GM18909 (cell line): ENCODE measurements at regions not wholly inside any gene's neighbourhood (a gene's known extent, or its start where the extent isn't known, plus 50 kb on each side); places are given as distances from the start of the nearest gene placed in this dataset.

Experiments
- ATAC-seq: cut with Tn5 transposase; IDR thresholded peaks from one replicate; pipeline ENCODE4 v1.9.1; 2021; ENCODE audit warnings: mild to moderate bottlenecking; ENCODE audit not compliant: unreplicated experiment, poor library complexity

- no peak for ATAC-seq
Measured at GRCh38 chr2:15830937-15831549, 109.3 kb upstream of the MYCN start.

GRCh38 chr2:15832030-15832709 lies 108.2 kb upstream of the MYCN start:
- no peak for ATAC-seq

GRCh38 chr2:15832849-15833680 lies 107.3 kb upstream of the MYCN start:
- no peak for ATAC-seq

- no peak for ATAC-seq
Measured at GRCh38 chr2:15833731-15834130, 106.6 kb upstream of the MYCN start.

- ATAC-seq: no peak
Measured at GRCh38 chr2:15834381-15835031, 105.8 kb upstream of the MYCN start.

- ATAC-seq: no peak
Measured at GRCh38 chr2:15835991-15836688, 104.2 kb upstream of the MYCN start.

- ATAC-seq: no peak
Measured at GRCh38 chr2:15836689-15837610, 103.4 kb upstream of the MYCN start.

- no peak for ATAC-seq
Measured at GRCh38 chr2:15838481-15839090, 101.8 kb upstream of the MYCN start.

- no peak for ATAC-seq
Measured at GRCh38 chr2:15839426-15840124, 100.8 kb upstream of the MYCN start.

GRCh38 chr2:15840148-15840547 lies 100.2 kb upstream of the MYCN start:
- no peak for ATAC-seq

- ATAC-seq: no peak
Measured at GRCh38 chr2:15840969-15841368, 99.4 kb upstream of the MYCN start.

GRCh38 chr2:15841776-15842560 lies 98.4 kb upstream of the MYCN start:
- no peak for ATAC-seq

GRCh38 chr2:15842758-15843666 lies 97.3 kb upstream of the MYCN start:
- ATAC-seq: no peak

- ATAC-seq: no peak
Measured at GRCh38 chr2:15844211-15844801, 96.0 kb upstream of the MYCN start.

- ATAC-seq: no peak
Measured at GRCh38 chr2:15845294-15845693, 95.1 kb upstream of the MYCN start.

GRCh38 chr2:15845737-15846405 lies 94.5 kb upstream of the MYCN start:
- ATAC-seq: no peak
